ENCODE measurements at regions not wholly inside any gene's neighbourhood (a gene's known extent, or its start where the extent isn't known, plus 50 kb on each side); places are given as distances from the start of the nearest gene placed in this dataset.

DNA sequence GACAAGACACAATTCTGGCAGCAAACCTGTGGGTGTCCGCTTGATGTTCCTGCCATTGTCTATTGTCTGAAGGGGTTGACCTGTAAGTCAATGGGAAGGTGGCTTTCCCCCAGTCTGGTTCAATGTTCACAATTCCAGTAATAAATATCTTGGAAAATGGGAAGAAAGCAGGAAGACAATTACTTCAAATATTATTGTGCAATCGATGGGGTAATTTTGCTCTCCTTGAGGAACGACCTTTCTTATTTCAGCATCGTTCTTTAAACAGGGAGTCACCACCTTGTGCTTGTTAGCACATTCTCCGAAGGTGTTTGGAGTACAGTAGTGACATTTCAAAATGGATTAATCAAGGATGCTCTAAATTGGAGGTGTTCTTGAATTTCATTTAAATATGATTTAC lies 136.9 kb downstream of the BTBD3 start:
- no peaks in the 10 kb centered on the region for H3K36me3 ChIP-seq (ENCODE audit: insufficient read depth in 1 of 2, low read depth in 1 of 2)
- no peaks in the 10 kb centered on the region for H3K4me1 ChIP-seq
- DNase-seq (no peak), ATAC-seq (no peak)
- no peak overlapping the region for H3K27ac ChIP-seq
- TF ChIP-seq CTCF (IDR thresholded peaks at IDR 0.05) = no peak
- no peaks in the 10 kb centered on the region for H3K27me3 ChIP-seq (ENCODE audit: insufficient read depth in 3 of 3, low read length in 2 of 3)
- H3K9me3 ChIP-seq = no peaks in the 10 kb centered on the region
- intact Hi-C loops (cut with DNase I) = no loop called here
- WGBS, 3 donors = 78 to 88% (median 87%) methylated on average over 5 of the region's 5 CpGs
- no peak overlapping the region for H3K4me3 ChIP-seq

GRCh38 chr20:12055161-12055560 lies 137.5 kb downstream of the BTBD3 start:
- no peak overlapping the region for H3K4me3 ChIP-seq
- no peaks in the 10 kb centered on the region for H3K4me1 ChIP-seq
- no peaks in the 10 kb centered on the region for H3K9me3 ChIP-seq
- 89 to 92% (median 91%) methylated on average over 3 of the region's 3 CpGs for WGBS, 3 donors
- intact Hi-C loops (cut with DNase I) = no loop called here
- DNase-seq = no peak
- ATAC-seq = no peak
- no peak overlapping the region for H3K27ac ChIP-seq
- no peaks in the 10 kb centered on the region for H3K36me3 ChIP-seq (ENCODE audit: insufficient read depth in 1 of 2, low read depth in 1 of 2)
- H3K27me3 ChIP-seq (ENCODE audit: insufficient read depth in 3 of 3, low read length in 2 of 3) = no peaks in the 10 kb centered on the region
- TF ChIP-seq CTCF (IDR thresholded peaks at IDR 0.05) = no peak

DNA sequence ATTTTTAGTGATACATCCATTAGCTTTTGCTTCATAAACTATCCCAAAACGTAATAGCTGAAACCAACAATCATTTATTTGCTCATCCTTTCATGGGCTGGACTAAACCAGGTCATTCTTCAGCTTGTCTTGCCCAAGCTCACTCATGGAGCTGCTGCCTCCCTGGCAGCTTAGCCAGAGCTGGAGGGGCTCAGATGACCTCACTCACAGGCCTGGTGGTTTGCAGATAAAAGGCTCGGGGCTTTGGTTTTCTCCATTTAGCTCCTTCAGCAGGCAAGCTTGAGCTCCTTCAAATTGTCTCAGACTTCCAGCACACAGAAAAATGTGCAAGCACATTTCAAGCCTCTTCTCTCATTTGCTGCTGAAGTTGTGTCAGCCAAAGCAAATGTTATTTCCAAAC lies 139.1 kb downstream of the BTBD3 start:
- ATAC-seq = no peak
- no peak overlapping the region for H3K4me3 ChIP-seq
- H3K9me3 ChIP-seq = no peaks in the 10 kb centered on the region
- 65 to 81% (median 79%) methylated on average over 2 of the region's 2 CpGs for WGBS, 3 donors
- TF ChIP-seq CTCF (IDR thresholded peaks at IDR 0.05) = no peak
- H3K4me1 ChIP-seq = no peaks in the 10 kb centered on the region
- H3K27ac ChIP-seq = no peak overlapping the region
- no peaks in the 10 kb centered on the region for H3K27me3 ChIP-seq (ENCODE audit: insufficient read depth in 3 of 3, low read length in 2 of 3)
- intact Hi-C loops (cut with DNase I) = no loop called here
- H3K36me3 ChIP-seq (ENCODE audit: insufficient read depth in 1 of 2, low read depth in 1 of 2) = no peaks in the 10 kb centered on the region
- no peak for DNase-seq

DNA sequence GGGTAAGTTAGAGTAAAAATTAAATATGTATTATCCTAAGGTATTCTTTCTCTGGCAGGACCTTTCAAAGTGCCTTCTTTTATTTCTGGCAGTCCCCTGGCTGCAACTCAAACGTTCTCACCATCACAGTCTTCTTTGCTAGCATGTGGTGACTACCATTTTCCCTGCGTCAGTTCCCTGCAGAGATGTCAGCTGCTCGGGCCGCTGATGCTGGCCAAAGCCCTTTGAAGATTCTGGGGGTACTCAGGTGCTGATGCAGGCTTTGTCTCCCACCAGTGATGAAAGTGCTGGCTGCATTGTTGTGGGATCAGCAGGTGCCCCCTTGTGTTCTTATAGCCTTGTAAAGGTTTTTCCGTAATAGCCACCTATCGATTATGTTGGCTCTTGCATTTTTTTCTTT lies 140.1 kb downstream of the BTBD3 start:
- 64 to 73% (median 66%) methylated on average over 6 of the region's 6 CpGs for WGBS, 3 donors
- no peak overlapping the region for H3K4me3 ChIP-seq
- no peaks in the 10 kb centered on the region for H3K36me3 ChIP-seq (ENCODE audit: insufficient read depth in 1 of 2, low read depth in 1 of 2)
- no peak for TF ChIP-seq CTCF (IDR thresholded peaks at IDR 0.05)
- no peaks in the 10 kb centered on the region for H3K9me3 ChIP-seq
- ATAC-seq (no peak), DNase-seq (no peak)
- H3K27me3 ChIP-seq (ENCODE audit: insufficient read depth in 3 of 3, low read length in 2 of 3) = no peaks in the 10 kb centered on the region
- intact Hi-C loops (cut with DNase I) = no loop called here
- no peak overlapping the region for H3K27ac ChIP-seq
- no peaks in the 10 kb centered on the region for H3K4me1 ChIP-seq

DNA sequence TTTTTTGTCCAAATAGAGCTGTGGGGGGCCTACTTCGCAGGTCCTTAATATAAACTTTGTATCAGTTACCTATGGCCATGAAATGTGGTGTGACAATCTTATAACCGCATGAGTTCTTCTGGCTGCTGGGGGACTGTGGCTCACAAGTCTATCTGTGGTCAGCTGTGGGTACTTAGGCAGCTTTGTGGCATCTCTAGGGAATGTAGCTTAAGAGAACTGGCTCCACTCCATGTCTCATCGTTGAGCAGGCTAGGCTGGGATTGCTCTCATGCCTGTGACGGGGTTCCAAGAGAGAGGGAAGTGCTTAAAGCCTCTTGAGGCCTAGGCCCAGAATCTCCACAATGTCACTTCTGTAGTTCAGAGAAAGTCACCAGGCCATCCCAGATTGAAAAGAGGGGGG lies 140.5 kb downstream of the BTBD3 start:
- H3K36me3 ChIP-seq (ENCODE audit: insufficient read depth in 1 of 2, low read depth in 1 of 2) = no peaks in the 10 kb centered on the region
- no peaks in the 10 kb centered on the region for H3K4me1 ChIP-seq
- no peak for ATAC-seq
- no peak overlapping the region for H3K27ac ChIP-seq
- no peaks in the 10 kb centered on the region for H3K27me3 ChIP-seq (ENCODE audit: insufficient read depth in 3 of 3, low read length in 2 of 3)
- no peaks in the 10 kb centered on the region for H3K9me3 ChIP-seq
- no peak for TF ChIP-seq CTCF (IDR thresholded peaks at IDR 0.05)
- intact Hi-C loops (cut with DNase I) = no loop called here
- no peak for DNase-seq
- 55 to 61% (median 56%) methylated on average over 4 of the region's 4 CpGs for WGBS, 3 donors
- H3K4me3 ChIP-seq = no peak overlapping the region
